K562 (cell line): ENCODE measurements at regions not wholly inside any gene's neighbourhood (a gene's known extent, or its start where the extent isn't known, plus 50 kb on each side); places are given as distances from the start of the nearest gene placed in this dataset.

ENCODE experiments used
- ATAC-seq: fragments of 200-7000 bp; cut with Tn5 transposase; 3 replicates; pipeline ENCODE4 v1.9.1; 2020; ENCODE audit warnings: moderate library complexity
- BruUV-seq: library from RNA; stranded (reverse); fragments of 400-500 nt; replicated peaks from 2 replicates; lab custom pipeline; 2021; lab: Mats Ljungman, UMichigan
- CTCF ChIA-PET: fragments of 300-600 bp; formaldehyde crosslinking; extraction: SDS; loops from one replicate; lab custom pipeline; 2021; ENCODE audit warnings: low intra/inter-chr PET ratio; lab: Yijun Ruan, JAX
- POLR2A ChIA-PET: fragments of 300-600, 350-650 bp; sonication (Branson Sonifier 250); formaldehyde crosslinking; extraction: SDS; loops from one replicate; lab custom pipeline; 2021; ENCODE audit warnings: antibody characterized with exemption, inconsistent platforms; lab: Yijun Ruan, JAX
- DNase-seq, 4 experiments: peaks; one replicate each; pipeline versions ENCODE4 v3.0.0 to v3.0.0-alpha.2; 2011 to 2018; ENCODE audit warnings: low spot score in 3 of 4, mixed read lengths in 3 of 4; ENCODE audit errors: extremely low read depth in 1 of 4
- FAIRE-seq: peaks from 2 replicates; lab custom pipeline; 2011; peaks lifted over from hg19 to GRCh38; lab: Jason Lieb, UNC
- H2AFZ ChIP-seq: 2 replicates; pipeline ENCODE4 v1.6.0; 2011; ENCODE audit warnings: low read depth, low read length, control low read depth, inconsistent platforms
- H3K27ac ChIP-seq: fragments of 200-600 bp; 3 replicates; pipeline ENCODE4 v1.8.0; 2011; ENCODE audit warnings: low read depth, mild to moderate bottlenecking, control low read depth, inconsistent platforms, low read length, moderate library complexity, mixed read lengths; ENCODE audit errors: extremely low read depth
- H3K27me3 ChIP-seq, 2 experiments: fragments of 300-600 bp in 1 of 2; 2 replicates in 1 of 2; 3 replicates in 1 of 2; pipeline versions ENCODE4 v1.6.0 to v1.8.0; 2011; ENCODE audit warnings: inconsistent platforms in 2 of 2, low read length in 2 of 2, mild to moderate bottlenecking in 1 of 2, mixed read lengths in 1 of 2, moderate library complexity in 1 of 2; ENCODE audit not compliant: control insufficient read depth in 2 of 2, insufficient read depth in 2 of 2
- H3K36me3 ChIP-seq: fragments of 300-600 bp; 3 replicates; pipeline ENCODE4 v1.8.0; 2011; ENCODE audit warnings: mild to moderate bottlenecking, low read length, inconsistent platforms; ENCODE audit not compliant: control insufficient read depth, insufficient read depth
- H3K4me1 ChIP-seq, 2 experiments: fragments of 200-600 bp in 1 of 2; replicated peaks in 1 of 2; 2 replicates in 1 of 2; 3 replicates in 1 of 2; pipeline versions ENCODE4 v1.5.1 to v1.8.0; 2011; ENCODE audit warnings: inconsistent platforms in 2 of 2, low read length in 2 of 2, mild to moderate bottlenecking in 1 of 2, mixed read lengths in 1 of 2, moderate library complexity in 1 of 2; ENCODE audit not compliant: control insufficient read depth in 2 of 2, insufficient read depth in 2 of 2
- H3K4me2 ChIP-seq: 2 replicates; pipeline ENCODE4 v1.6.1; 2011; ENCODE audit warnings: low read length, control low read depth, inconsistent platforms, mixed read lengths; ENCODE audit not compliant: insufficient read depth
- H3K4me3 ChIP-seq: fragments of 200-600 bp; sonication (generic), shearing (Covaris generic); 2 replicates; pipeline ENCODE4 v1.5.1; 2016; ENCODE audit warnings: control low read depth, inconsistent platforms
- H3K79me2 ChIP-seq: fragments of 200-600 bp; 3 replicates; pipeline ENCODE4 v1.8.0; 2011; ENCODE audit warnings: low read length, inconsistent platforms; ENCODE audit not compliant: control insufficient read depth, insufficient read depth
- H3K9ac ChIP-seq, 2 experiments: 2 replicates each; pipeline versions ENCODE4 v1.6.0 to v1.6.1; 2011; ENCODE audit warnings: low read depth in 2 of 2, low read length in 2 of 2, control low read depth in 1 of 2, inconsistent platforms in 1 of 2, mild to moderate bottlenecking in 1 of 2, mixed read lengths in 1 of 2; ENCODE audit not compliant: insufficient read depth in 1 of 2
- H3K9me1 ChIP-seq: one replicate; pipeline ENCODE4 v1.6.0; 2011; ENCODE audit warnings: inconsistent platforms, mild to moderate bottlenecking, low read length, moderate library complexity; ENCODE audit not compliant: control insufficient read depth, insufficient read depth
- H3K9me3 ChIP-seq: replicated peaks from 2 replicates; pipeline ENCODE4 v1.5.1; 2011; ENCODE audit warnings: low read depth, low read length, inconsistent platforms; ENCODE audit not compliant: control insufficient read depth, insufficient read depth
- H4K20me1 ChIP-seq: replicated peaks from 2 replicates; pipeline ENCODE4 v1.6.1; 2011; ENCODE audit warnings: low read length, inconsistent platforms, mixed read lengths; ENCODE audit not compliant: control insufficient read depth, insufficient read depth
- E2F6 ChIP-seq, 2 experiments: IDR thresholded peaks; 2 replicates each; pipeline ENCODE4 v1.6.1; 2011; ENCODE audit warnings: borderline replicate concordance in 1 of 2, control low read depth in 1 of 2, low read depth in 1 of 2, low read length in 1 of 2, mild to moderate bottlenecking in 1 of 2, mixed read lengths in 1 of 2, moderate library complexity in 1 of 2; ENCODE audit not compliant: insufficient read depth in 1 of 2, insufficient read length in 1 of 2, poor library complexity in 1 of 2, severe bottlenecking in 1 of 2; ENCODE audit errors: extremely low read depth in 1 of 2
- FOXK1 ChIP-seq: sonication (generic); formaldehyde crosslinking; IDR thresholded peaks from 2 replicates; pipeline ENCODE4 v1.8.0; 2022; ENCODE audit warnings: missing genetic modification reagents, mild to moderate bottlenecking, borderline replicate concordance
- FUS ChIP-seq: fragments of 200-400 bp; formaldehyde crosslinking; optimal IDR thresholded peaks from 2 replicates; pipeline ENCODE3; 2017; ENCODE audit warnings: low read depth, low read length
- HMGN3 ChIP-seq: IDR thresholded peaks from 2 replicates; pipeline ENCODE4 v1.6.1; 2011; ENCODE audit warnings: borderline replicate concordance, low read depth, mild to moderate bottlenecking, mixed read lengths, low read length; ENCODE audit not compliant: insufficient read length; ENCODE audit errors: extremely low read depth
- HNRNPH1 ChIP-seq: fragments of 200-400 bp; formaldehyde crosslinking; optimal IDR thresholded peaks from 2 replicates; pipeline ENCODE3; 2017; ENCODE audit warnings: low read depth, mild to moderate bottlenecking, low read length, moderate library complexity
- POU5F1 ChIP-seq: fragments of 150-350 bp; IDR thresholded peaks from 2 replicates; pipeline ENCODE4 v1.6.1; 2014; ENCODE audit warnings: borderline replicate concordance, low read length, low read depth, mild to moderate bottlenecking; ENCODE audit not compliant: partially characterized antibody
- RBM17 ChIP-seq: fragments of 200-400 bp; formaldehyde crosslinking; IDR thresholded peaks from 2 replicates; pipeline ENCODE4 v1.6.1; 2017; ENCODE audit warnings: low read depth, mild to moderate bottlenecking, low read length, borderline replicate concordance
- SRSF7 ChIP-seq: fragments of 200-400 bp; formaldehyde crosslinking; optimal IDR thresholded peaks from 2 replicates; pipeline ENCODE3; 2017; ENCODE audit warnings: mild to moderate bottlenecking, low read depth, low read length
- TARDBP ChIP-seq: fragments of 450-650 bp; IDR thresholded peaks from 2 replicates; pipeline ENCODE4 v1.6.1; 2016
- ZNF316 ChIP-seq: fragments of 450-650 bp; IDR thresholded peaks from 2 replicates; pipeline ENCODE4 v1.6.1; 2016
- WGBS: fragments of 100-300 bp; shearing (Covaris generic); methylation state at CpG from one replicate; pipeline ENCODE4 v1.1.6; 2016; ENCODE audit warnings: low coverage, mixed read lengths; ENCODE audit not compliant: insufficient coverage; ENCODE audit errors: missing lambda C conversion rate; 5-methylcytosine and 5-hydroxymethylcytosine counted together
- in situ Hi-C: fragments of 300-500 bp; cut with MboI; formaldehyde crosslinking; loops from 4 replicates; pipeline ENCODE4 v1.15.0; 2018; ENCODE audit warnings: inconsistent platforms, mixed read lengths
- intact Hi-C: fragments of 100-400 bp; cut with micrococcal nuclease; formaldehyde crosslinking; loops from 2 replicates; pipeline ENCODE4 v1.14.2; 2022
- TF ChIP-seq, protein P1 (sequence below): fragments of 450-650 bp; IDR thresholded peaks from one replicate; pipeline ENCODE4 v1.6.1; 2018; ENCODE audit warnings: mild to moderate bottlenecking, moderate library complexity; ENCODE audit not compliant: partially characterized antibody
- TF ChIP-seq, protein P2 (sequence below): IDR thresholded peaks from 2 replicates; pipeline ENCODE4 v1.6.1; 2014; ENCODE audit warnings: antibody characterized with exemption

GRCh38 chr9:117951127-117951526 is 246.9 kb downstream of the TLR4 start:
- POLR2A ChIA-PET = no interaction called here

More at GRCh38 chr9:117951127-117951526, 246.9 kb downstream of the TLR4 start:
- Histone ChIP-seq H3K79me2 (no peaks in the 10 kb centered on the region), H3K4me3 (no peak overlapping the region), H4K20me1 (no peaks in the 10 kb centered on the region), H3K9ac (no peak overlapping the region), H3K27ac (no peak overlapping the region), H3K36me3 (no peaks in the 10 kb centered on the region), H3K27me3 (no peaks in the 10 kb centered on the region), H3K4me2 (no peak overlapping the region), H3K9me3 (no peaks in the 10 kb centered on the region), H3K4me1 (no peaks in the 10 kb centered on the region), H3K9me1 (no peaks in the 10 kb centered on the region), H2AFZ (no peak overlapping the region)
- DNase-seq = no peak
- in situ Hi-C loops = no loop called here
- TF ChIP-seq FUS (no peak), HMGN3 (no peak), E2F6 (IDR thresholded peaks at IDR 0.05; ENCODE audit: borderline replicate concordance in 1 of 2, extremely low read depth in 1 of 2, insufficient read depth in 1 of 2, insufficient read length in 1 of 2, low read depth in 1 of 2, low read length in 1 of 2, poor library complexity in 1 of 2, severe bottlenecking in 1 of 2) (no peak), FOXK1 (no peak), HNRNPH1 (no peak), TARDBP (no peak), SRSF7 (no peak), ZNF316 (no peak), RBM17 (no peak), POU5F1 (no peak)
- TF ChIP-seq, protein P1, sequence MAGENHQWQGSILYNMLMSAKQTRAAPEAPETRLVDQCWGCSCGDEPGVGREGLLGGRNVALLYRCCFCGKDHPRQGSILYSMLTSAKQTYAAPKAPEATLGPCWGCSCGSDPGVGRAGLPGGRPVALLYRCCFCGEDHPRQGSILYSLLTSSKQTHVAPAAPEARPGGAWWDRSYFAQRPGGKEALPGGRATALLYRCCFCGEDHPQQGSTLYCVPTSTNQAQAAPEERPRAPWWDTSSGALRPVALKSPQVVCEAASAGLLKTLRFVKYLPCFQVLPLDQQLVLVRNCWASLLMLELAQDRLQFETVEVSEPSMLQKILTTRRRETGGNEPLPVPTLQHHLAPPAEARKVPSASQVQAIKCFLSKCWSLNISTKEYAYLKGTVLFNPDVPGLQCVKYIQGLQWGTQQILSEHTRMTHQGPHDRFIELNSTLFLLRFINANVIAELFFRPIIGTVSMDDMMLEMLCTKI = no peak
- TF ChIP-seq, protein P2, sequence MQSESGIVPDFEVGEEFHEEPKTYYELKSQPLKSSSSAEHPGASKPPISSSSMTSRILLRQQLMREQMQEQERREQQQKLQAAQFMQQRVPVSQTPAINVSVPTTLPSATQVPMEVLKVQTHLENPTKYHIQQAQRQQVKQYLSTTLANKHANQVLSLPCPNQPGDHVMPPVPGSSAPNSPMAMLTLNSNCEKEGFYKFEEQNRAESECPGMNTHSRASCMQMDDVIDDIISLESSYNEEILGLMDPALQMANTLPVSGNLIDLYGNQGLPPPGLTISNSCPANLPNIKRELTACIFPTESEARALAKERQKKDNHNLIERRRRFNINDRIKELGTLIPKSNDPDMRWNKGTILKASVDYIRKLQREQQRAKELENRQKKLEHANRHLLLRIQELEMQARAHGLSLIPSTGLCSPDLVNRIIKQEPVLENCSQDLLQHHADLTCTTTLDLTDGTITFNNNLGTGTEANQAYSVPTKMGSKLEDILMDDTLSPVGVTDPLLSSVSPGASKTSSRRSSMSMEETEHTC = no peak
- intact Hi-C loops = no loop called here
- CTCF ChIA-PET = no interaction called here
- FAIRE-seq = no peak
- 0% methylated on average over 7 of the region's 7 CpGs for WGBS
- ATAC-seq = no peak
- no TSS peak for BruUV-seq
